Neural cell (in vitro differentiated cells): ENCODE measurements at regions not wholly inside any gene's neighbourhood (a gene's known extent, or its start where the extent isn't known, plus 50 kb on each side); places are given as distances from the start of the nearest gene placed in this dataset.

Experiments used
- H2AFZ ChIP-seq: fragments of 200-600, 300-800 bp; sonication (generic), shearing (Covaris generic); 2 replicates; pipeline ENCODE4 v1.6.0; 2014; ENCODE audit warnings: low read depth, mild to moderate bottlenecking, antibody characterized with exemption, low read length, moderate library complexity
- H3F3A ChIP-seq: fragments of 200-600 bp; shearing (Covaris generic); 2 replicates; pipeline ENCODE4 v1.6.1; 2016; ENCODE audit warnings: mild to moderate bottlenecking, moderate library complexity, mixed read lengths, antibody characterized with exemption, low read length; ENCODE audit not compliant: insufficient read depth, poor library complexity, severe bottlenecking
- H3K27ac ChIP-seq: fragments of 200-600, 300-800 bp; sonication (generic), shearing (Covaris generic); 2 replicates; pipeline ENCODE4 v1.5.1; 2014; ENCODE audit warnings: mild to moderate bottlenecking, low read length, moderate library complexity
- H3K27me3 ChIP-seq: fragments of 300-800, 200-600 bp; sonication (generic), shearing (Covaris generic); 2 replicates; pipeline ENCODE4 v1.6.0; 2014; ENCODE audit warnings: mild to moderate bottlenecking, low read depth, low read length, moderate library complexity; ENCODE audit not compliant: insufficient read depth
- H3K36me3 ChIP-seq: fragments of 300-800, 200-600 bp; sonication (generic), shearing (Covaris generic); 2 replicates; pipeline ENCODE4 v1.5.1; 2014; ENCODE audit warnings: mild to moderate bottlenecking, antibody characterized with exemption, low read length, moderate library complexity; ENCODE audit not compliant: insufficient read depth
- H3K4me2 ChIP-seq: fragments of 300-800, 200-600 bp; sonication (generic), shearing (Covaris generic); 2 replicates; pipeline ENCODE4 v1.6.0; 2014; ENCODE audit warnings: mild to moderate bottlenecking, low read length
- H3K4me3 ChIP-seq: fragments of 300-800, 200-600 bp; sonication (generic), shearing (Covaris generic); 2 replicates; pipeline ENCODE4 v1.5.1; 2014; ENCODE audit warnings: mild to moderate bottlenecking, low read length, moderate library complexity
- H3K79me2 ChIP-seq: fragments of 200-600 bp; shearing (Covaris generic); replicated peaks from 2 replicates; pipeline ENCODE4 v1.6.0; 2014; ENCODE audit warnings: mild to moderate bottlenecking, low read length, moderate library complexity; ENCODE audit not compliant: insufficient read depth
- H3K9ac ChIP-seq: fragments of 300-800, 200-600 bp; sonication (generic), shearing (Covaris generic); 2 replicates; pipeline ENCODE4 v1.6.1; 2016; ENCODE audit warnings: mild to moderate bottlenecking, low read length, mixed read lengths
- H3K9me2 ChIP-seq: fragments of 200-600 bp; shearing (Covaris generic); 2 replicates; pipeline ENCODE4 v1.6.1; 2016; ENCODE audit warnings: mild to moderate bottlenecking, low read length, mixed read lengths; ENCODE audit not compliant: insufficient read depth
- H3K9me3 ChIP-seq: fragments of 200-600, 300-800 bp; sonication (generic), shearing (Covaris generic); 2 replicates; pipeline ENCODE4 v1.6.1; 2016; ENCODE audit warnings: mild to moderate bottlenecking, mixed run types, low read length, moderate library complexity, mixed read lengths
- H4K20me1 ChIP-seq: fragments of 200-600 bp; shearing (Covaris generic); 2 replicates; pipeline ENCODE4 v1.6.1; 2016; ENCODE audit warnings: mild to moderate bottlenecking, mixed run types; ENCODE audit not compliant: insufficient read depth
- CTCF ChIP-seq: fragments of 450-650 bp; IDR thresholded peaks from 2 replicates; pipeline ENCODE4 v1.5.1; 2014; ENCODE audit warnings: antibody characterized with exemption, mild to moderate bottlenecking, moderate library complexity; ENCODE audit not compliant: poor library complexity, severe bottlenecking
- EP300 ChIP-seq: fragments of 450-650 bp; conservative IDR thresholded peaks from 2 replicates; pipeline ENCODE4 v1.6.1; 2014; ENCODE audit warnings: antibody characterized with exemption, mild to moderate bottlenecking, moderate library complexity; ENCODE audit not compliant: poor library complexity, severe bottlenecking
- EZH2 ChIP-seq: fragments of 200-600, 300-800 bp; shearing (Covaris generic), sonication (generic); IDR thresholded peaks from 2 replicates; pipeline ENCODE4 v1.6.1; 2014; ENCODE audit warnings: antibody characterized with exemption, low read length, borderline replicate concordance, mild to moderate bottlenecking; ENCODE audit not compliant: insufficient read depth, poor library complexity, severe bottlenecking
- MXI1 ChIP-seq: fragments of 450-650 bp; conservative IDR thresholded peaks from 2 replicates; pipeline ENCODE4 v1.6.1; 2014; ENCODE audit warnings: antibody characterized with exemption, mild to moderate bottlenecking; ENCODE audit not compliant: poor library complexity, severe bottlenecking
- POLR2AphosphoS5 ChIP-seq: IDR thresholded peaks from 2 replicates; pipeline ENCODE4 v1.6.1; 2012
- RAD21 ChIP-seq: fragments of 450-650 bp; conservative IDR thresholded peaks from 2 replicates; pipeline ENCODE4 v1.6.1; 2014; ENCODE audit warnings: antibody characterized with exemption, mild to moderate bottlenecking, moderate library complexity
- REST ChIP-seq: IDR thresholded peaks from 2 replicates; pipeline ENCODE4 v1.6.1; 2012; ENCODE audit warnings: borderline replicate concordance
- SMC3 ChIP-seq: fragments of 450-650 bp; conservative IDR thresholded peaks from 2 replicates; pipeline ENCODE4 v1.6.1; 2014; ENCODE audit warnings: antibody characterized with exemption, mild to moderate bottlenecking, moderate library complexity; ENCODE audit not compliant: poor library complexity
- TAF1 ChIP-seq: IDR thresholded peaks from 2 replicates; pipeline ENCODE4 v1.6.1; 2012; ENCODE audit warnings: low read depth

- Histone ChIP-seq H3K4me2 (no peak overlapping the region), H3K9ac (no peak overlapping the region), H3K79me2 (no peaks in the 10 kb centered on the region), H3K27ac (no peak overlapping the region), H3K4me3 (no peak overlapping the region), H4K20me1 (no peaks in the 10 kb centered on the region), H3K36me3 (no peaks in the 10 kb centered on the region), H3K9me2 (no peaks in the 10 kb centered on the region), H3K27me3 (no peaks in the 10 kb centered on the region), H3K9me3 (no peaks in the 10 kb centered on the region), H2AFZ (no peak overlapping the region), H3F3A (no peaks in the 10 kb centered on the region)
- no peak for TF ChIP-seq CTCF
- no peak for TF ChIP-seq POLR2AphosphoS5
- no peak for TF ChIP-seq MXI1
- TF ChIP-seq EP300, result no peak
- no peak for TF ChIP-seq RAD21
- TF ChIP-seq TAF1, result no peak
- TF ChIP-seq EZH2, result no peak
- no peak for TF ChIP-seq SMC3
- TF ChIP-seq REST, result no peak
These were observed 150.9 kb upstream of the ABI3BP start for GRCh38 chr3:101144105-101144504.

GRCh38 chr3:101143012-101143411 is 149.8 kb upstream of the ABI3BP start:
- no peaks in the 10 kb centered on the region for H3K36me3 ChIP-seq
- no peaks in the 10 kb centered on the region for H3K9me2 ChIP-seq
- H2AFZ ChIP-seq, result no peak overlapping the region
- H3K4me3 ChIP-seq, result no peak overlapping the region
- TF ChIP-seq EZH2, result no peak
- no peak for TF ChIP-seq EP300
- TF ChIP-seq POLR2AphosphoS5, result no peak
- TF ChIP-seq RAD21, result no peak
- TF ChIP-seq CTCF, result no peak
- TF ChIP-seq REST, result no peak
- no peak for TF ChIP-seq TAF1
- no peak for TF ChIP-seq SMC3
- no peak for TF ChIP-seq MXI1
- H3K27ac ChIP-seq, result no peak overlapping the region
- H3K79me2 ChIP-seq, result no peaks in the 10 kb centered on the region
- H3K4me2 ChIP-seq, result no peak overlapping the region
- no peaks in the 10 kb centered on the region for H4K20me1 ChIP-seq
- no peaks in the 10 kb centered on the region for H3F3A ChIP-seq
- H3K27me3 ChIP-seq, result no peaks in the 10 kb centered on the region
- no peak overlapping the region for H3K9ac ChIP-seq
- H3K9me3 ChIP-seq, result no peaks in the 10 kb centered on the region
